ENCODE measurements at regions not wholly inside any gene's neighbourhood (a gene's known extent, or its start where the extent isn't known, plus 50 kb on each side); places are given as distances from the start of the nearest gene placed in this dataset.
"Not testable (repeated sequence)": the region's sequence is repeated elsewhere in the genome, so short reads cannot be mapped to it uniquely, and the experiment has no call there.

DNA sequence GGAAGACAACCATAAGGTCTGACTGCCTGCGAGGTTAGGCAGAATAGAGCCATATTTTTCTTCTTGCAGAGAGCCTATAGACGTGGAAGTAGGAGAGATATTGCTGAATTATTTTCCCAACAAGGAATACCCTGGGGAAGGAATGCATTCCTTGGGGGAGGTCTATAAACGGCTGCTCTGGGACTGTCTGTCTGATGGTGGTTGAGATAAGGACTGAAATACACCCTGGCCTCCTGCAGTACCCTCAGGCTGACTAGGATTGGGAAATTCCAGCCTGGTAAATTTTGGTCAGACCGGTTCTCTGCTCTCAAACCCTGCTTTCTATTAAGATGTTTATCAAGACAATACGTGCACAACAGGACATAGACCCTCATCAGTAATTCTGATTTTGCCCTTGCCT, 617.5 kb upstream of the GRIN3A start:
- no peak for DNase-seq

DNA sequence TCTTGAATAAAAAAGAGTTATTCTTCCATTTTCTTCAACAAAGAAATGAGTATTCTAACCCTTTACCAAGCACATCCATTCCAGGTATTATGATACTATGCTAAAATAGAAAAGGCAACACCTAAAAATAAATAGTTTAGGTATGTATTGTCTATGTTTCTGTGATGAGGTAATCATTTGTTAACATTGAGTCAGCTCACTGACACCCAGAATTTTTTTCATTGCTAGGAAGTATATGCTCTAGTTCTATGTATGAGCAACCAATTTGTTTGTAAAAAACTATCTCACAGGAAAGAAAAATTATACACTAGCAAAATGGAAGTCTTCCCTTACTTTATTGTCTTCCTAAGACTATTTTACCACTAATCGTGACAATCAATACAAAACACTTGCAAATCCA, 615.6 kb upstream of the GRIN3A start:
- no peak for DNase-seq

DNA sequence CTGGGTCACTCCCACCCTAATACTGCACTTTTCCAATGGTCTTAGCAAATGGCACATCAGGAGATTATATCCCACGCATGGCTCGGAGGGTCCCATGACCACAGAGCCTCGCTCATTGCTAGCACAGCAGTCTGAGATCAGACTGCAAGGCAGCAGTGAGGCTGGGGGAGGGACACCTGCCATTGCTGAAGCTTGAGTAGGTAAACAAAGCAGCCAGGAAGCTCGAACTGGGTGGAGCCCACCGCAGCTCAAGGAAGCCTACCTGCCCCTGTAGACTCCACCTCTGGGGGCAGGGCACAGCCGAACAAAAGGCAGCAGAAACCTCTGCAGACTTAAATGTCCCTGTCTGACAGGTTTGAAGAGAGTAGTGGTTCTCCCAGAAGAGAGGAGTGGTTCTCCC, 599.0 kb upstream of the GRIN3A start:
- DNase-seq: not testable (repeated sequence)

DNA sequence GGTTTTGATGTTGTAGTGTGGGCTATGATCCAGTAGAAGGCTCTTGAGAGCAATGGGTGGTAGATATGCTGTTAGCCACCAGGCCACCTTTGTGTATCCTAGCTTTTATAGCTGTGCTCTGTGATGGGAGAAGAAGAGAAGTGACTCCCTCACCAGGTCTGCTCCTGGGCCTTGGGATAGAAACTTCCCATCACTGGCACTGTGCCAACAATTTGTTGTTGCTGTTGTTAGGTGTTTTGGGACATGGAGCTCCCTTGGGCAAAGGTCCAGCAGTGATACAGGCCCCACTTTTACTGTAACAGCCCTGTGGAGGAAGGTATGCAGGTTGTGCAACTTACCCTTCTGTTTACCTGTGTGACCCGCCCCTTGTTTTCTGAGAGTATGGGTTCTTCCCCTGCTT, 570.9 kb upstream of the GRIN3A start:
- DNase-seq: no peak

DNA sequence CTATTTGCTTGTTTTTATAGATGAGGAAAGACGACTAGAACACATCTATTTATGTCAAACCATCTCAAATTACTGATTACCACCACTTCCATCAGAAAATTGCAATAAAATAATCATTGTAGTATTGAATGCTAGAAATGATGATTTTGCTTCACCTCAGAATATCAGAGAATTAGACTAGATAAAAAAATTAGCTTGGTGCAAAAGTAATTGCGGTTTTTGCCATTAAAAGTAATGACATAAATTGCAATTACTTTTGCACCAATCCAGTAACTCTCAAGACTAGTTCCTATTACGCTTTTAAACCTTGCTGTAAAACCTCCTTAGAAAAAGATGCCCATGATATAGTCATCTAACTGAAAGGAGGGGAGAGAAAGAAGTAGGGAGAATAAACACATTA, 556.7 kb upstream of the GRIN3A start:
- no peak for DNase-seq

DNA sequence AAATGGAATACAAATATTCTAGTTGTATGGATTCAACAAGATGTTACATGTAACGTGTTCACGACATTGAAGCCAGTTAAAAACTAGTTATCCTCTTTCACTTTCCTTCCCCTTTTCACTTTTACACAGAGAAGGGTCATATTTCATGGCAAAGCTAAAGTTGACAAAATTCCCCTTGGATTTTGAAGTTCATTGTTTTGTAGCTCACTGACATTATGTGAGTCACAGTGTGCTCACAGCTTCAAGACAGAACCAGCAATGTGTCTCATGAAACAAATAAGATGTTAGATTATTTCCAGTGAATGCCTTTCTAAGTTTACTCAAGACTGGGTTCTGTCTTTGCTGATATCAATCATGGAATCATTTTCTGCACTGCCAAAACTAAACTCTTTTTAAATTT, 535.5 kb upstream of the GRIN3A start:
- no peak for DNase-seq

DNA sequence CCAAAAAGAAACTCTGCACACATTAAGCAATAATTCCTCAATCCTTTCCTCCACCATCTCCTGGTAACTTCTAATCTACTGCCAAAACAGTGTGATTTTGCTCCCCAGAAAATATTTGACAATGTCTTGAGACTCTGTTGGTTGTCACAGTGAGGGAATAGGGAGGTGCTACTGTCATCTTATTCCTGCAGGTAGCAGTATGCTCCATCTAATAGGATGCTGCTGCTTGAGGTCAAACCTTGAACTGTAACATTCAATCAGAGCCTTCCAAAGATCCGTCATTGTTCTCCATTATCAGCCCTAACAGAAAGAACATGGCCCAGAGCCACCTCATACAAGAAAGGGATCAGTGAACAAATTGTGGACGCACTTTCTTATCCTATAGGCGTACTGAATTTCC, 514.7 kb upstream of the GRIN3A start:
- DNase-seq: no peak

DNA sequence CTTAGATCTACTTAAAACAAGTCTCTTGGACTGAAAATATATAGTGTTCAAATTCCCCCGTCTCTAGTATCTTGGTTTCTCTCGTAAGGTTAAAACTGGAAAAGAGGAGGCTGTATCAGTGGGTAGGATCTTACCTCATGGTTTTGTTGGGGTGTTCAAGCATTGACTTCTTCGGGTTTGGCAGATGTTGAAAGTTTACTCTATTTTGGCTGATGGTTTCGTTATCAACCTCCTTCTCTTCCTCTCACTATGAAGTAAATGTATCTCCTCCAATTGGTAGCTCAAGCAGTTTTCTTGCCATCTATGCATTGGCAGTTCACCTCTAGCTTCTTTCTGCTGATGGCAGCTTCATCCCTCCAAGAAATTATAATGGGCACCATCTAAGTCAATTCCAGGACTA, 506.5 kb upstream of the GRIN3A start:
- DNase-seq: no peak

DNA sequence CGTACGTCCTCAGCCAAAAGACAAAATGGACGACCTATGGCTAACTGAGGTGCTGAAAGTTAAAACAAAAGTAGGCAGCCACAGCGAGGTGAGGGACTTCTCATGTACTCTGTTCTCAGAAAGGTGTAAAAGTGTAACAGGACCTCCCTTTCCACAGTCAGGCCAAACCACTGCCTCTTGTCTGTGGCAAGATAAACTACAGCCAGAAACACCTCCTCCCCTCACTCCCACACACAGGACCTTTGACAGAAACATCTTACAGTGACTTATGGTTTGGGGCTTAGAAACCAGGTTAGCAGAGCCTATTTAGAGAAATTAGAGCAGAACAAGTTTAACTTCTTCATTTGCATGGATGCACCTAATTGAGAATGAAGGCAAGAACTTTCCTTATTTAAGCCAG, 499.1 kb upstream of the GRIN3A start:
- no peak for DNase-seq

DNA sequence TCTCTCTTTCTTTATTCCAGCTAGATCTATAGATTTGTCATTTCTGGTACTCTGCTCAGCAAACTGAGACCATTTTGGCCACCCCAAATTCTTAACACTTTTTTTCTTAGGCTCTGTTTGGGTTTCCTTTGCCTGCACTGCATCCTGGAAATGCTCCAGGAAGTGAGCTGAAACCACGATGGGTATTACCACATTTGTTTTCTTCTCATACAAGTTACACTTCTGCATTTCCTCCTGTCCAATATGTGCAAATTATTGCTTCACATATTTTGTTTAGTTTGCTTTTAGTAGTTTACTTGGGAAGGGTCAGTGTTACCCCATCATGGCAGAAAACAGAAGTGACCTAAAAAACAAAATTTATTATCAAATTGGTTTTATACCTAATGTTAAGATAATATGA, 498.6 kb upstream of the GRIN3A start:
- no peak for DNase-seq

DNA sequence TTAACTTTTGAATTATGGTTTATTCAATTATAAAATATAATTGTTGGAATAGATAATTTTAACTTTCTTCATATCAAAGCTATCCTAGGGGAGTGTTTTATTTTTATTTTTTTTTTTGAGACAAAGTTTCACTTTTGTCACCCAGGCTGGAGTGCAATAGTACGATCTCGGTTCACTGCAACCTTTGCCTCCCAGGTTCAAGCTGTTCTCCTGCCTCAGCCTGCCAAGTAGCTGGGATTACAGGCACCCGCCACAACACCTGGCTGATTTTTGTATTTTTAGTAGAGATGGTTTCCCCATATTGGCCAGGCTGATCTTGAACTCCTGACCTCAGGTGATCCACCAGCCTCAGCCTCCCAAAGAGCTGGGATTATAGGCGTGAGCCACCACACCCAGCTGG, 489.0 kb upstream of the GRIN3A start:
- DNase-seq: not testable (repeated sequence)

DNA sequence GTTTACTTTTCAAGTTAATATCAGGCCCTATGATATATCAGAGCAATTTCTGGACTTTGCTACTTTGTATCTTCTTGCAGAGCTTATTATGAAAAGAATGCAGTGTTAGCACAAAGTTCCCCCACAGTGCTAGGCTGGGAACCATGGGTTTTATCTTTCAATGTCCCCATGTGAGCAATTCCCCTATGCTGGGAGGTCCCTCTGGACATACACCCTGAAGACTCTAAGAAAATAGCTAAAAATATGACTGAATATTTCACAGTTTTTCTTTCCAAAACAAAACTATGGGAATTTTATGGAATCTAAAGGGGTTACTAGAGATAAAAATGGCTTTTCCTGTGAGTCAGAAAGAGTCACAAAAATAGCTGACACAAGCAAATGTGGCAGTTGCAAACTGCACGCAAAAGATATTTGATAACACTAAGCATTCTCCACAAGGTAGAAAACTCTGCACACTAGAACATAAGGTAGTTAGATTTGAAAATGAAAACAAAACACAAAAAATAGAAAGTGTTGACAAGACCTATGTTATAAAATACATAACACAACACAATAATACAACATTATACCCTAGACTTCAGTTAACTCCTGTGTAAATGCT, 487.5 kb upstream of the GRIN3A start:
- no peak for DNase-seq

DNA sequence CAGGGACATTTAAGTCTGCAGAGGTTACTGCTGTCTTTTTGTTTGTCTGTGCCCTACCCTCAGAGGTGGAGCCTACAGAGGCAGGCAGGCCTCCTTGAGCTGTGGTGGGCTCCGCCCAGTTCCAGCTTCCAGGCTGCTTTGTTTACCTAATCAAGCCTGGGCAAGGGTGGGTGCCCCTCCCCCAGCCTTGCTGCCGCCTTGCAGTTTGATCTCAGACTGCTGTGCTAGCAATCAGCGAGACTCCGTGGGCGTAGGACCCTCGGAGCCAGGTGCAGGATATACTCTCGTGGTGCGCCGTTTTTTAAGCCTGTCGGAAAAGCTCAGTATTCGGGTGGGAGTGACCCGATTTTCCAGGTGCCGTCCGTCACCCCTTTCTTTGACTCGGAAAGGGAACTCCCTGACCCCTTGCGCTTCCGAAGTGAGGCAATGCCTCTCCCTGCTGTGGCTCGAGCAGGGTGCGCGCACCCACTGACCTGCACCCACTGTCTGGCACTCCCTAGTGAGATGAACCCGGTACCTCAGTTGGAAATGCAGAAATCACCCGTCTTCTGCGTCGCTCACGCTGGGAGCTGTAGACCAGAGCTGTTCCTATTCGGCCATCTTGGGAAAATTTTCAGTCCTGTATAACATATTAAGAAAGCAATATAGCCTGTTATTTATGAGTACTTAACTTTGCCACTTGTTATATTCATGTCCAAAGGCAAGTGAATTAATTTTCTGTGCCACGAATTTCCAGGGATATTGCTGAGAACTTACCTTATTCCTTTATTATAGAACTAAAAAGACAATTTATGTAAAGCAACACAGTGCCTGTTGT, 485.1 kb upstream of the GRIN3A start:
- DNase-seq: not testable (repeated sequence)

DNA sequence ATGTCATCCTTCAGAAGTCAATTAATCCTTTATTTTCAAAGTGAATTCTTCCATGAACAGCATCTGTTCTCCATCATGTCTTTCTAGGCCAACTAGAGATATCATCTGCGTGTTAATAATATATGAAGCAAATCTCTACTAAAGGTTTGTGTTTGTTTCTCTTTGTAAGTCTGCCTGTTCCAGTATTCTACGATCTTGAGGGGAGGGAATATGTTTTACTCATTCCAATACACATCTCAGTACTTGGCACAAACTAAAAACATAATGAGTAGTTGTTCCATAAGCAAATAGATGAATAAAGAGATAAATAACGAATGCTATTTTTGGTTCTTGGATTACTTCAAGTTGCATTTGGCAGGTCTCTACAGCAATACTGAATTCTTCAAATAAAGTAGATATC, 470.7 kb upstream of the GRIN3A start:
- no peak for DNase-seq

DNA sequence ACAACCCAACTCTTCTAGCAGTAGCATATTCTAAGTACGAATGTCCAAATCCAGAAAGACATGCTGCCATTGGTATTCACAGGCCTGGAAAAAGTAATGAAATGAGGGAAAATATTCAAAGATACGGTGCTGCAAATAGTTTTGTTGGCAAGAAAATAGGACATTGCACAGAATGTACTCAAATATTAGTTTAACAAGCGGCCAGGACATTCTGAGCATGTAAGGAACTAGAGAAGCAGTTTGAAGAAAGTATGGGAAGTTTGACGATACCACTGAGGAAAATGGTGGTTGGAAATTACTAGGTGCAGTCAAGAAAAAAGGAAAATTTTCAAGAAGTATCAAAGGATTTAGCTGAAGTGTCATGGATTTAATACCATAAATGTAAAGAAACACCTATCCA, 468.0 kb upstream of the GRIN3A start:
- DNase-seq: no peak

DNA sequence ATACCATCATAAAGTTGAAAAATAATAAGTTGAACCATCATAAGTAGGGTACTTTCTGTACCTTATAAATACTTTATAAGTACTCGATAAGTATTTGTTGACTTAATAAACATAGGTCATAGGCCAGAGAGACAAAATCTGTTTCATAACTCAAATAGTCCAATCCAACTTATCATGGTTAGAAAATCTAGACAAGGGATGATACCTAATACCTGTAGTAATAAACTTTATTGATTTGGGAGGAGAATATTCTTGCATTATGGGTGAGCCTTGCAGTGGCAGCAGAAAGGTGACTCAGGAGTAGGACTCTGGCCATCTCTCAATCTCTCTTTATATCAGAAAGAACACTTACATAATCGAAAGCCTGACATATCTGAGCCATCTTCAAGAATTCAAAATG, 466.8 kb upstream of the GRIN3A start:
- no peak for DNase-seq

DNA sequence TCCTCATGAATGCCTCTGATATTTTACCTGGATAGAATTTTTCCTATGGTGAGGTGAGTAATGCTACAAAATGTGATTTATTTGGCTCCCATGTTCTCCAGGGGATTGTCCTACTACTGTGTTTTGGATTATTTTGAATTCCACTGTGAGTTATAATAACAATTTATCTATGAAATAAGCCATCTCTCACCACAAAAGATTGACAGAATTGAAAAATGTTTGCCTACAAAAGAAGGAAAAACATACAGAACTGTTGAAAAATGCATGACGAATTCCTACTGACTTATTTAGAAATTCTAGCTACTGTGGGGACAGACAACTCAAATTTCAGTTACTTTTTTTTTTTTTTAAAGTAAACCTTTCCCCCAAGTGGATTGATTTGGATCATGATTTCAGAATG, 463.7 kb upstream of the GRIN3A start:
- no peak for DNase-seq

DNA sequence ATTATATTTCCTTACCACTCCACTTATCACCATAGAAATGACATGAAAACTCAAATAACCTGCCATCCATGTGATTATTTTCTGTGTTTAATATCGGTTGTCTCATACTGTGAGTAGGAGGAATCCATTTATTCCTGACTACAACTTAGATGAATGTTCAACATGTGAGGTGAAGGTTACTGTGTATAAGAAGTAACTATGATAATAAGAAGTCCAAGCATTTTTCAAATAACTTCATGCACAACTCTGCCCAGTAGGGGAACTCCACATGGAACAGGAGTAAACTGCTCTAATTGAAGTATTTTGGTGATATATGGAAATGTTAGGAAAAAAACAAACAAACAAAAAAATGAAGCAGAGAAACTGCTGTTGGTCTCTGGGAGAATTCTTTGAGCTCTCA, 447.5 kb upstream of the GRIN3A start:
- no peak for DNase-seq

DNA sequence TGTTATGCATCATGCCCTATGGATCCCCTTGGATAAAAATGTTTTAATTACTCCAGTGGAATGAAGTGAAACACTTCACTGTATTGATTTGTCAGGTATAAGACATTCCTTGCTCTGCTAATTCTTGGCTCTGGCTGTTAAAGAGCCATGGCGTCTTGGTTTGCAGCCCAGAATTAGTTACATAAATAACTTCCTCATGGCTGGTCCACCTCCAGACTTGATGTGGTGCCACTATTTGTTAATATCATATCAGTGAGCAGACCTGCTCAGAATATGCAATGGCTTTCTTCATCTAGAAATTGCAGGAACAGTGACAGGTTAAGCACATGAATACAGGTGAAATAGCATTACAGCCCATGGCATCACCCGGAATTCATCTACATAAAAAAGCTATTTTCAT, 446.9 kb upstream of the GRIN3A start:
- DNase-seq: no peak

DNA sequence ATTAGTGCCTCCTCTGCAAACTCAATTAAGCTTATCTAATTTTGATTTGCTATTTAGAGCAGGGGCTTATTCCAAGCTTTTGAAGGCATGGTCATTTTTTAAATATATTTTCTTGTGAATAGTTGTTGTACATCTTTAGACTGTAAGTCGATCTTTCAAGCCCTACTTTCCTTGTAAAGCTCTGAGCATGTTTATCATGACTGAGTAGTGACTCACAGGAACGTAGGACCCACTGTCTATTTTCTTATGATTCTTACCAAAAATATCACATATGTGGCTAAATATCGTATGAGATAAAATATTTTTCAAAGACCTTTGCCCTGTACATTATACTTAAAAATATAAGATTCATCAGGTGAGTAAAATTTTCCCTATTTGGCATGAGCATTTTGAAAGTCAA, 440.4 kb upstream of the GRIN3A start:
- no peak for DNase-seq

DNA sequence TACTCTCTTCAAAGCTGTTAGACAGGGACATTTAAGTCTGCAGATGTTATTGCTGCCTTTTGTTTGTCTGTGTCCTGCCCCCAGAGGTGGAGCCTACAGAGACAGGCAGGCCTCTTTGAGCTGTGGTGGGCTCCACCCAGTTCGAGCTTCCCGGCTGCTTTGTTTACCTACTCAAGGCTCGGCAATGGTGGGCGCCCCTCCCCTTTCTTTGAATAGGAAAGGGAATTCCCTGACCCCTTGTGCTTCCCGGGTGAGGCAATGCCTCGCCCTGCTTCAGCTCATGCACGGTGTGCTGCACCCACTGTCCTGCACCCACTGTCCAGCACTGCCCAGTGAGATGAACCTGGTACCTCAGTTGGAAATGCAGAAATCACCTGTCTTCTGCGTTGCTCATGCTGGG, 435.8 kb upstream of the GRIN3A start:
- not testable (repeated sequence) for DNase-seq

DNA sequence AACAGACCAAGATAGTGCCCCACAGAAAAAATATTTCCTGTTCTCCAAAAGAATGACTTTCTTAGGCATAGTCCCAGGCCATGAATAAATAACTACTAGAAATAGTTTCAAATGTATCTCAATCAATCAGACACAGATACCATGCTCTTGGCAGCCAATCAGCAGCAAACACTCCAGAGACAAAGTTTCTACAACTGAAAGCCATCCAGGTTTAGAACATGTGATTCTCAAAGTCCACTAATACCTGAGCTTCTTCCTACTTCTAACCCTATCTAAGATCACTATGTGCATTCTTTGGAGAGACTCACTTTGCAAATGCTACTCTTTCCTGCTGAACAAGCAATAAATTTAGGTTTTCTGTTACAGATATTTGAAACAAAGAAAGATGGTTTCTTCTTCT, 425.8 kb upstream of the GRIN3A start:
- DNase-seq: no peak

DNA sequence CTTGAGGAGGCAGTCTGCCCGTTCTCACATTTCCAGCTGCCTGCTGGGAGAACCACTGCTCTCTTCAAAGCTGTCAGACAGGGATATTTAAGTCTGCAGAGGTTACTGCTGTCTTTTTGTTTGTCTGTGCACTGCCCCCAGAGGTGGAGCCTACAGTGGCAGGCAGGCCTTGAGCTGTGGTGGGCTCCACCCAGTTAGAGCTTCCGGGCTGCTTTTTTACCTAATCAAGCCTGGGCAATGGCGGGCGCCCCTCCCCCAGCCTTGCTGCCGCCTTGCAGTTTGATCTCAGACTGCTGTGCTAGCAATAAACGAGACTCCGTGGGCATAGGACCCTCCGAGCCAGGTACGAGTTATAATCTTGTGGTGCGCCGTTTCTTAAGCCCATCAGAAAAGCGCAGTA, 414.6 kb upstream of the GRIN3A start:
- DNase-seq: not testable (repeated sequence)

DNA sequence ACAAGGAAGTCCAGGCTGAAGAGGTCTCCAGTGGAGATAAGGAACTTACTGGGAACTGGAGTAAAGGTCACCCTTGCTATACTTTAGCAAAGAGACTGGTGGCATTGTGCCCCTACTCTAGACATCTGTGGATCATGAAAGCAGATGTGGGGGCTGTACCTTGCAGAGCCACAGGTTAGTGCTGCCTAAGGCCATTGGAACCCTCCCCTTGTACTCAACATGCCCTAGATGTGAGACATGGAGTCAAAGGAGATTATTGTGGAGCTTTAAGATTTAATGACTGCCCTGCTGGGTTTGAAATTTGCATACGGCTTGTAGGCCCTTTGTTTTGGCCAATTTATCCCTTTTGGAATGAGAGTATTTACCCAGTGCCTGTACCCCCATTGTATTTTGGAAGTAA, 397.3 kb upstream of the GRIN3A start:
- no peak for DNase-seq

DNA sequence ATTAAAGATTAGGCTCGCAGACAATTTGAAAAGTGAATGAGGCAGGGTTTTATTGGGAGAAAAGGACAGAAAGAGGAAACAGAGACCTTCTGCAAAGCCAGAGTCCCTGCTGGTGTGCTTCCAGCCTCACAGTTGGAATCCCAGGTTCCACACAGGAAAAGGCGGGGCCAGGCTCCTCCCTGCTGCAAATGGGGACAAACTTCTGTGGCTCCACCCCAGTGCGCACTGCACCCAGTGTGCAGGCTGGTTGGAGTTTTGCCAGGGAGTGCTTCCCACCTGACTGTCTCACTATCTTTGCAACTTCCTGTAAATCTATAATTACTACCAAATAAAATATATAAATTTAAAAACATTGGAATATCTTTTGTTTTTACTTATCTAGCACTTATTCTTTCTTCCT, 386.0 kb upstream of the GRIN3A start:
- DNase-seq: no peak

All from activated CD4-positive, alpha-beta T cell treated with anti-CD3 and anti-CD28 coated beads, Interleukin-2, amount 50 U/mL, for 1 hour (primary cell).